Astrocyte (in vitro differentiated cells and primary cell): ENCODE measurements at regions not wholly inside any gene's neighbourhood (a gene's known extent, or its start where the extent isn't known, plus 50 kb on each side); places are given as distances from the start of the nearest gene placed in this dataset.

Experiments used
- DNase-seq: peaks from one replicate; pipeline ENCODE4 v3.0.0-alpha.2; 2010; ENCODE audit warnings: low read depth
- FAIRE-seq: peaks from 2 replicates; lab custom pipeline; 2011; peaks lifted over from hg19 to GRCh38; lab: Jason Lieb, UNC
- H2AFZ ChIP-seq: 2 replicates; pipeline ENCODE4 v1.6.0; 2012; ENCODE audit warnings: low read depth, low read length, inconsistent platforms
- H3K27ac ChIP-seq: 2 replicates; pipeline ENCODE4 v1.5.1; 2011; ENCODE audit warnings: low read depth, low read length, inconsistent platforms
- H3K27me3 ChIP-seq: 2 replicates; pipeline ENCODE4 v1.6.0; 2011; ENCODE audit warnings: low read length, inconsistent platforms; ENCODE audit not compliant: insufficient read depth
- H3K36me3 ChIP-seq: 2 replicates; pipeline ENCODE4 v1.5.1; 2011; ENCODE audit warnings: low read length, inconsistent platforms; ENCODE audit not compliant: insufficient read depth
- H3K4me1 ChIP-seq: 2 replicates; pipeline ENCODE4 v1.5.1; 2011; ENCODE audit warnings: low read length, inconsistent platforms; ENCODE audit not compliant: insufficient read depth
- H3K4me2 ChIP-seq: 2 replicates; pipeline ENCODE4 v1.6.0; 2012; ENCODE audit warnings: low read length, inconsistent platforms
- H3K4me3 ChIP-seq: 2 replicates; pipeline ENCODE4 v1.5.1; 2011; ENCODE audit warnings: low read depth, mild to moderate bottlenecking, low read length, inconsistent platforms; ENCODE audit not compliant: insufficient read depth
- H3K79me2 ChIP-seq: 2 replicates; pipeline ENCODE4 v1.6.0; 2012; ENCODE audit warnings: mild to moderate bottlenecking, low read length, inconsistent platforms; ENCODE audit not compliant: insufficient read depth
- H3K9ac ChIP-seq: 2 replicates; pipeline ENCODE4 v1.6.0; 2012; ENCODE audit warnings: mild to moderate bottlenecking, low read length, inconsistent platforms
- H3K9me3 ChIP-seq: 2 replicates; pipeline ENCODE4 v1.5.1; 2012; ENCODE audit warnings: low read depth, mild to moderate bottlenecking, low read length, inconsistent platforms; ENCODE audit not compliant: insufficient read depth
- H4K20me1 ChIP-seq: 2 replicates; pipeline ENCODE4 v1.6.0; 2012; ENCODE audit warnings: low read length, inconsistent platforms; ENCODE audit not compliant: insufficient read depth
- H3K27ac Mint-ChIP-seq: one replicate; pipeline ENCODE4 v1.8.0; 2021; ENCODE audit warnings: mild to moderate bottlenecking, mixed read lengths; ENCODE audit not compliant: unreplicated experiment
- H3K27me3 Mint-ChIP-seq: one replicate; pipeline ENCODE4 v1.8.0; 2021; ENCODE audit warnings: low read depth, mixed read lengths; ENCODE audit not compliant: unreplicated experiment
- H3K36me3 Mint-ChIP-seq: one replicate; pipeline ENCODE4 v1.8.0; 2021; ENCODE audit warnings: low read depth, mixed read lengths; ENCODE audit not compliant: unreplicated experiment
- H3K4me1 Mint-ChIP-seq: one replicate; pipeline ENCODE4 v1.8.0; 2021; ENCODE audit warnings: low read depth, mixed read lengths; ENCODE audit not compliant: unreplicated experiment
- H3K4me3 Mint-ChIP-seq: one replicate; pipeline ENCODE4 v1.8.0; 2021; ENCODE audit warnings: mild to moderate bottlenecking, moderate library complexity, mixed read lengths; ENCODE audit not compliant: unreplicated experiment
- H3K9me3 Mint-ChIP-seq: one replicate; pipeline ENCODE4 v1.8.0; 2021; ENCODE audit warnings: mild to moderate bottlenecking, mixed read lengths; ENCODE audit not compliant: unreplicated experiment
- CTCF ChIP-seq: IDR thresholded peaks from 2 replicates; pipeline ENCODE4 v1.5.1; 2011; ENCODE audit warnings: low read depth, mild to moderate bottlenecking, inconsistent platforms, low read length, moderate library complexity; ENCODE audit not compliant: insufficient read depth
- EZH2 ChIP-seq: IDR thresholded peaks from 2 replicates; pipeline ENCODE4 v1.6.1; 2012; ENCODE audit warnings: mild to moderate bottlenecking, low read length, inconsistent platforms; ENCODE audit not compliant: insufficient read depth

GRCh38 chr6:6508643-6509042 is 79.9 kb upstream of the LY86 start:
- no peaks in the 10 kb centered on the region for H3K9me3 ChIP-seq
- no peak overlapping the region for H3K4me2 ChIP-seq
- H3K4me1 ChIP-seq = no peaks in the 10 kb centered on the region
- no peaks in the 10 kb centered on the region for H3K4me1 Mint-ChIP-seq
- no peak for DNase-seq
- H3K27me3 ChIP-seq = no peaks in the 10 kb centered on the region
- no peak overlapping the region for H3K27ac Mint-ChIP-seq
- no peak overlapping the region for H2AFZ ChIP-seq
- no peaks in the 10 kb centered on the region for H3K36me3 ChIP-seq
- H3K4me3 ChIP-seq = no peak overlapping the region
- H3K9ac ChIP-seq = no peak overlapping the region
- H3K9me3 Mint-ChIP-seq = peaks cover 3% of the 10 kb centered on the region
- no peaks in the 10 kb centered on the region for H4K20me1 ChIP-seq
- H3K79me2 ChIP-seq = no peaks in the 10 kb centered on the region
- no peak overlapping the region for H3K27ac ChIP-seq
- H3K4me3 Mint-ChIP-seq = no peak overlapping the region
- no peak for TF ChIP-seq EZH2
- no peak for TF ChIP-seq CTCF
- FAIRE-seq = no peak
- peaks cover 24% of the 10 kb centered on the region for H3K27me3 Mint-ChIP-seq
- no peaks in the 10 kb centered on the region for H3K36me3 Mint-ChIP-seq

GRCh38 chr6:6509284-6509683 is 79.2 kb upstream of the LY86 start:
- Mint-ChIP-seq H3K27me3 (peaks cover 22% of the 10 kb centered on the region), H3K27ac (no peak overlapping the region), H3K4me1 (no peaks in the 10 kb centered on the region), H3K4me3 (no peak overlapping the region), H3K9me3 (peaks cover 3% of the 10 kb centered on the region), H3K36me3 (no peaks in the 10 kb centered on the region)
- Histone ChIP-seq H3K4me1 (no peaks in the 10 kb centered on the region), H3K36me3 (no peaks in the 10 kb centered on the region), H3K4me2 (no peak overlapping the region), H3K9ac (no peak overlapping the region), H3K27me3 (no peaks in the 10 kb centered on the region), H4K20me1 (no peaks in the 10 kb centered on the region), H3K4me3 (no peak overlapping the region), H3K79me2 (no peaks in the 10 kb centered on the region), H2AFZ (no peak overlapping the region), H3K9me3 (no peaks in the 10 kb centered on the region), H3K27ac (no peak overlapping the region)
- FAIRE-seq (no peak), DNase-seq (no peak)
- no peak for TF ChIP-seq CTCF
- no peak for TF ChIP-seq EZH2

DNA sequence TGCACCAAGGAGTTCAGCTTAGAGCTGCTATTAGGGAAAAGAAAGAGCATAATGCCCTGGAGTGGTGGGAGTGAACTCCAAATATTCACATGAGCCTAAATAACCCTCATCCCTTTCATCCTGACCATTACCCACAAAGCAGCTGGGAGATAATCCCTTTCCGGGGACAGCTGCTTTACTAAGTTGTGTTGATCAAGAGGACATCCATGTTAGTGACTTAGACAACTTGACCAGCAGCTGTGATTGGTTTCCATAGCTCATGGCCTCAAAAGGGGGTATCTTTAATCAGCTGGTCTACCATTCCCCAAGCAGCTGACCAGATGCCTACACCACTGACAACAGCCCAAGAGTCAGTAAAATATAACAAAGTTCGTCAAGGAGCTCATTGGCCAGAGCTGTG is 75.8 kb upstream of the LY86 start:
- no peak for TF ChIP-seq EZH2
- TF ChIP-seq CTCF = no peak
- DNase-seq = no peak
- H3K27me3 Mint-ChIP-seq = peaks cover 15% of the 10 kb centered on the region

More for the DNA sequence above, 75.8 kb upstream of the LY86 start:
- Histone ChIP-seq H3K9ac (no peak overlapping the region), H3K36me3 (no peaks in the 10 kb centered on the region), H2AFZ (no peak overlapping the region), H3K4me1 (no peaks in the 10 kb centered on the region), H3K4me3 (no peak overlapping the region), H3K4me2 (no peak overlapping the region), H3K79me2 (no peaks in the 10 kb centered on the region), H3K27ac (no peak overlapping the region), H3K9me3 (no peaks in the 10 kb centered on the region), H3K27me3 (no peaks in the 10 kb centered on the region), H4K20me1 (no peaks in the 10 kb centered on the region)
- Mint-ChIP-seq H3K9me3 (peaks cover 3% of the 10 kb centered on the region), H3K27ac (no peak overlapping the region), H3K4me1 (no peaks in the 10 kb centered on the region), H3K4me3 (no peak overlapping the region), H3K36me3 (no peaks in the 10 kb centered on the region)
- no peak for FAIRE-seq
